IMR-90 (cell line): ENCODE measurements at regions not wholly inside any gene's neighbourhood (a gene's known extent, or its start where the extent isn't known, plus 50 kb on each side); places are given as distances from the start of the nearest gene placed in this dataset.

Experiments
- ATAC-seq: fragments of 200-7000 bp; cut with Tn5 transposase; 2 replicates; pipeline ENCODE4 v1.9.1; 2020; ENCODE audit warnings: low read depth, mild to moderate bottlenecking, moderate library complexity
- BruUV-seq: library from RNA; stranded (reverse); fragments of 400-500 nt; replicated peaks from 2 replicates; lab custom pipeline; 2021; lab: Mats Ljungman, UMichigan
- CTCF ChIA-PET: fragments of 300-600 bp; formaldehyde crosslinking; extraction: SDS; loops from one replicate; lab custom pipeline; 2021; ENCODE audit warnings: antibody characterized with exemption; lab: Yijun Ruan, JAX
- POLR2A ChIA-PET: fragments of 300-600 bp; sonication (Branson Sonifier 250); formaldehyde crosslinking; loops from one replicate; lab custom pipeline; 2022; ENCODE audit warnings: antibody characterized with exemption; ENCODE audit not compliant: unreplicated experiment; lab: Charles Lee
- DNase-seq: peaks from one replicate; pipeline ENCODE4 v3.0.0; 2013
- H2AFZ ChIP-seq: replicated peaks from 2 replicates; pipeline ENCODE3; 2013; ENCODE audit warnings: low read length, mild to moderate bottlenecking; ENCODE audit not compliant: poor library complexity
- H2AK5ac ChIP-seq: 2 replicates; pipeline ENCODE4 v1.6.1; 2013; ENCODE audit warnings: low read depth, low read length, inconsistent platforms
- H2AK9ac ChIP-seq: replicated peaks from 2 replicates; pipeline ENCODE3; 2013; ENCODE audit warnings: mild to moderate bottlenecking, low read depth, low read length, moderate library complexity; ENCODE audit not compliant: poor library complexity
- H2BK120ac ChIP-seq: 2 replicates; pipeline ENCODE4 v1.6.1; 2013; ENCODE audit warnings: low read depth, low read length, inconsistent platforms
- H2BK15ac ChIP-seq: 3 replicates; pipeline ENCODE4 v1.6.1; 2013; ENCODE audit warnings: low read depth, low read length, inconsistent platforms
- H2BK20ac ChIP-seq: 2 replicates; pipeline ENCODE4 v1.6.1; 2013; ENCODE audit warnings: low read depth, mild to moderate bottlenecking, inconsistent platforms, low read length, moderate library complexity
- H2BK5ac ChIP-seq: 2 replicates; pipeline ENCODE4 v1.6.1; 2013; ENCODE audit warnings: mild to moderate bottlenecking, low read depth, low read length, inconsistent platforms; ENCODE audit not compliant: poor library complexity, severe bottlenecking
- H3K14ac ChIP-seq: replicated peaks from 2 replicates; pipeline ENCODE4 v1.6.1; 2013; ENCODE audit warnings: low read depth, low read length, inconsistent platforms
- H3K18ac ChIP-seq: 2 replicates; pipeline ENCODE4 v1.6.1; 2013; ENCODE audit warnings: low read depth, low read length, control low read depth
- H3K23ac ChIP-seq: 2 replicates; pipeline ENCODE4 v1.6.1; 2013; ENCODE audit warnings: low read depth, low read length, inconsistent platforms
- H3K27ac ChIP-seq: 2 replicates; pipeline ENCODE4 v1.5.1; 2013; ENCODE audit warnings: mild to moderate bottlenecking, control low read depth, low read length; ENCODE audit not compliant: insufficient read depth
- H3K27me3 ChIP-seq: 2 replicates; pipeline ENCODE4 v1.6.1; 2013; ENCODE audit warnings: low read length; ENCODE audit not compliant: control insufficient read depth, insufficient read depth
- H3K36me3 ChIP-seq: 2 replicates; pipeline ENCODE4 v1.6.1; 2013; ENCODE audit warnings: low read length, mixed read lengths; ENCODE audit not compliant: control insufficient read depth, insufficient read depth
- H3K4ac ChIP-seq: 2 replicates; pipeline ENCODE4 v1.6.1; 2013; ENCODE audit warnings: low read depth, low read length, inconsistent platforms
- H3K4me1 ChIP-seq: 2 replicates; pipeline ENCODE4 v1.6.1; 2013; ENCODE audit warnings: low read length, mixed read lengths; ENCODE audit not compliant: control insufficient read depth, insufficient read depth
- H3K4me2 ChIP-seq: 2 replicates; pipeline ENCODE4 v1.6.1; 2013; ENCODE audit warnings: low read depth, mild to moderate bottlenecking, control low read depth, low read length, moderate library complexity
- H3K4me3 ChIP-seq: 2 replicates; pipeline ENCODE4 v1.5.1; 2013; ENCODE audit warnings: low read depth, mild to moderate bottlenecking, control low read depth, low read length, moderate library complexity; ENCODE audit not compliant: insufficient read depth
- H3K56ac ChIP-seq: 2 replicates; pipeline ENCODE4 v1.6.1; 2013; ENCODE audit warnings: low read length, inconsistent platforms; ENCODE audit not compliant: insufficient read depth; ENCODE audit errors: extremely low read depth
- H3K79me1 ChIP-seq, 2 experiments: 2 replicates each; pipeline ENCODE4 v1.6.1; 2013; ENCODE audit warnings: low read length in 2 of 2, inconsistent platforms in 1 of 2, low read depth in 1 of 2
- H3K9ac ChIP-seq: 2 replicates; pipeline ENCODE4 v1.6.1; 2013; ENCODE audit warnings: low read depth, low read length, control low read depth
- H3K9me1 ChIP-seq: 2 replicates; pipeline ENCODE4 v1.6.1; 2013; ENCODE audit warnings: low read length, inconsistent platforms; ENCODE audit not compliant: insufficient read depth
- H3K9me3 ChIP-seq: 2 replicates; pipeline ENCODE4 v1.6.1; 2013; ENCODE audit warnings: low read length; ENCODE audit not compliant: control insufficient read depth, insufficient read depth
- H4K20me1 ChIP-seq: 2 replicates; pipeline ENCODE4 v1.6.1; 2013; ENCODE audit warnings: low read length, inconsistent platforms; ENCODE audit not compliant: insufficient read depth
- H4K5ac ChIP-seq: 2 replicates; pipeline ENCODE4 v1.6.1; 2013; ENCODE audit warnings: mild to moderate bottlenecking, low read depth, low read length, control low read depth
- H4K8ac ChIP-seq, 2 experiments: 2 replicates each; pipeline ENCODE4 v1.6.1; 2013; ENCODE audit warnings: low read depth in 2 of 2, low read length in 2 of 2, control low read depth in 1 of 2, inconsistent platforms in 1 of 2
- H4K91ac ChIP-seq: 2 replicates; pipeline ENCODE4 v1.6.1; 2013; ENCODE audit warnings: low read depth, low read length, inconsistent platforms; ENCODE audit not compliant: insufficient read depth
- CEBPB ChIP-seq: IDR thresholded peaks from 2 replicates; pipeline ENCODE4 v1.6.1; 2012; ENCODE audit warnings: low read depth, low read length, improper control_type of control experiment
- CHD1 ChIP-seq: IDR thresholded peaks from 2 replicates; pipeline ENCODE4 v1.6.1; 2012; ENCODE audit warnings: low read depth, low read length, improper control_type of control experiment
- MAZ ChIP-seq: IDR thresholded peaks from 2 replicates; pipeline ENCODE4 v1.6.1; 2012; ENCODE audit warnings: low read depth, mild to moderate bottlenecking, low read length, improper control_type of control experiment, moderate library complexity, borderline replicate concordance
- RCOR1 ChIP-seq: IDR thresholded peaks from 2 replicates; pipeline ENCODE4 v1.6.1; 2012; ENCODE audit warnings: mild to moderate bottlenecking, low read length, improper control_type of control experiment; ENCODE audit not compliant: insufficient replicate concordance
- RFX5 ChIP-seq: IDR thresholded peaks from 2 replicates; pipeline ENCODE4 v1.8.0; 2012; ENCODE audit warnings: low read depth, mild to moderate bottlenecking, low read length, moderate library complexity
- SMC3 ChIP-seq: fragments of 150-350 bp; IDR thresholded peaks from 2 replicates; pipeline ENCODE4 v1.6.1; 2016; ENCODE audit warnings: low read depth, mild to moderate bottlenecking, antibody characterized with exemption, low read length, moderate library complexity
- WGBS, 2 experiments: methylation state at CpG; one replicate each; pipeline versions ENCODE4 v1.1.5 to v1.1.7; 2013; ENCODE audit warnings: missing lambda C conversion rate in 2 of 2; ENCODE audit not compliant: insufficient read length in 1 of 2; ENCODE audit errors: extremely low coverage in 2 of 2; 5-methylcytosine and 5-hydroxymethylcytosine counted together
- dilution Hi-C: fragments of 300-500 bp; cut with HindIII; formaldehyde crosslinking; loops from one replicate; pipeline ENCODE4 v1.14.3; 2018; ENCODE audit warnings: low sequenced_read_pairs; ENCODE audit not compliant: unreplicated experiment
- in situ Hi-C: fragments of 300-500 bp; cut with MboI; formaldehyde crosslinking; loops from 3 replicates; pipeline ENCODE4 v1.14.3; 2019; ENCODE audit warnings: low sequenced_read_pairs, inconsistent platforms, mixed read lengths
- intact Hi-C: fragments of 100-400 bp; cut with micrococcal nuclease; formaldehyde crosslinking; loops from 2 replicates; pipeline ENCODE4 v1.10.0; 2022
- TF ChIP-seq, protein P1 (sequence below): fragments of 150-350 bp; IDR thresholded peaks from 2 replicates; pipeline ENCODE4 v1.6.1; 2017; ENCODE audit warnings: mild to moderate bottlenecking, antibody characterized with exemption, low read length, low read depth

DNA sequence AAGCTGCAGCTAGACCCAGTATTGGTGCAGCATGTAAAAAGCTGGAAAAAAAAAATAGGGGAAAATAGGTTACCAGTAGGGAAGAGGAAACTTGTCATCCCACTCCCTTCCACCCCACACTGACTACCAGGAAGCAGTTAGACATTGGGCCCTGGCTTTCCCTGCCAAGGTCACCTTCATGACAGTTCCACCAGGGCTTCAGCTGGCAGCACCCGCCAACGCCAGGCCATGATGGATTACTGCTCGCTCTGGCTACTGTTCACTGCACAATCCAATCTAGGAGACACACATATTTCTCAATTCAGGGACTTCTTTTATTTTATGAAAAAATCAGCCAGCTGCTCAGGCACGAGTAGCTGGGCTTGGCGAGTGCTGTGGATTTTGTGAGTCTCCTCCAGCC, 127.7 kb downstream of the DMRTA2 start:
- CTCF ChIA-PET: no interaction called here
- dilution Hi-C loops: no loop called here
- Histone ChIP-seq H2BK5ac (no peak overlapping the region), H4K8ac (no peak overlapping the region), H4K91ac (no peak overlapping the region), H2BK15ac (no peak overlapping the region), H3K4me3 (no peak overlapping the region), H3K27me3 (no peaks in the 10 kb centered on the region), H3K9me3 (peaks cover 16% of the 10 kb centered on the region), H2AK5ac (no peak overlapping the region), H2AFZ (no peak overlapping the region), H3K23ac (no peak overlapping the region), H3K18ac (no peak overlapping the region), H3K79me1 (no peaks in the 10 kb centered on the region), H2BK20ac (no peak overlapping the region), H3K36me3 (no peaks in the 10 kb centered on the region), H2AK9ac (no peak overlapping the region), H4K5ac (no peak overlapping the region), H3K4me1 (no peaks in the 10 kb centered on the region), H3K9ac (no peak overlapping the region), H3K56ac (no peak overlapping the region), H3K9me1 (no peaks in the 10 kb centered on the region), H3K4ac (no peak overlapping the region), H3K27ac (no peak overlapping the region), H3K4me2 (no peak overlapping the region), H4K20me1 (no peaks in the 10 kb centered on the region), H3K14ac (no peak overlapping the region), H2BK120ac (no peak overlapping the region)
- no peak for ATAC-seq
- TF ChIP-seq, protein P1, sequence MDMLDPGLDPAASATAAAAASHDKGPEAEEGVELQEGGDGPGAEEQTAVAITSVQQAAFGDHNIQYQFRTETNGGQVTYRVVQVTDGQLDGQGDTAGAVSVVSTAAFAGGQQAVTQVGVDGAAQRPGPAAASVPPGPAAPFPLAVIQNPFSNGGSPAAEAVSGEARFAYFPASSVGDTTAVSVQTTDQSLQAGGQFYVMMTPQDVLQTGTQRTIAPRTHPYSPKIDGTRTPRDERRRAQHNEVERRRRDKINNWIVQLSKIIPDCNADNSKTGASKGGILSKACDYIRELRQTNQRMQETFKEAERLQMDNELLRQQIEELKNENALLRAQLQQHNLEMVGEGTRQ: no peak
- no peak for TF ChIP-seq RFX5
- no peak for TF ChIP-seq MAZ
- no peak for TF ChIP-seq SMC3
- TF ChIP-seq CHD1: no peak
- TF ChIP-seq RCOR1: no peak
- no peak for TF ChIP-seq CEBPB
- no TSS peak for BruUV-seq
- no peak for DNase-seq
- in situ Hi-C loops: no loop called here
- no CpG with 5 or more reads among the region's 5 CpGs for WGBS, 2 experiments
- POLR2A ChIA-PET: no interaction called here
- intact Hi-C loops: no loop called here
